Neural cell (in vitro differentiated cells): ENCODE measurements at regions not wholly inside any gene's neighbourhood (a gene's known extent, or its start where the extent isn't known, plus 50 kb on each side); places are given as distances from the start of the nearest gene placed in this dataset.

Experiments
- H2AFZ ChIP-seq: fragments of 200-600, 300-800 bp; sonication (generic), shearing (Covaris generic); 2 replicates; pipeline ENCODE4 v1.6.0; 2014; ENCODE audit warnings: low read depth, mild to moderate bottlenecking, antibody characterized with exemption, low read length, moderate library complexity
- H3F3A ChIP-seq: fragments of 200-600 bp; shearing (Covaris generic); 2 replicates; pipeline ENCODE4 v1.6.1; 2016; ENCODE audit warnings: mild to moderate bottlenecking, moderate library complexity, mixed read lengths, antibody characterized with exemption, low read length; ENCODE audit not compliant: insufficient read depth, poor library complexity, severe bottlenecking
- H3K27ac ChIP-seq: fragments of 200-600, 300-800 bp; sonication (generic), shearing (Covaris generic); 2 replicates; pipeline ENCODE4 v1.5.1; 2014; ENCODE audit warnings: mild to moderate bottlenecking, low read length, moderate library complexity
- H3K27me3 ChIP-seq: fragments of 300-800, 200-600 bp; sonication (generic), shearing (Covaris generic); 2 replicates; pipeline ENCODE4 v1.6.0; 2014; ENCODE audit warnings: mild to moderate bottlenecking, low read depth, low read length, moderate library complexity; ENCODE audit not compliant: insufficient read depth
- H3K36me3 ChIP-seq: fragments of 300-800, 200-600 bp; sonication (generic), shearing (Covaris generic); 2 replicates; pipeline ENCODE4 v1.5.1; 2014; ENCODE audit warnings: mild to moderate bottlenecking, antibody characterized with exemption, low read length, moderate library complexity; ENCODE audit not compliant: insufficient read depth
- H3K4me2 ChIP-seq: fragments of 300-800, 200-600 bp; sonication (generic), shearing (Covaris generic); 2 replicates; pipeline ENCODE4 v1.6.0; 2014; ENCODE audit warnings: mild to moderate bottlenecking, low read length
- H3K4me3 ChIP-seq: fragments of 300-800, 200-600 bp; sonication (generic), shearing (Covaris generic); 2 replicates; pipeline ENCODE4 v1.5.1; 2014; ENCODE audit warnings: mild to moderate bottlenecking, low read length, moderate library complexity
- H3K79me2 ChIP-seq: fragments of 200-600 bp; shearing (Covaris generic); replicated peaks from 2 replicates; pipeline ENCODE4 v1.6.0; 2014; ENCODE audit warnings: mild to moderate bottlenecking, low read length, moderate library complexity; ENCODE audit not compliant: insufficient read depth
- H3K9ac ChIP-seq: fragments of 300-800, 200-600 bp; sonication (generic), shearing (Covaris generic); 2 replicates; pipeline ENCODE4 v1.6.1; 2016; ENCODE audit warnings: mild to moderate bottlenecking, low read length, mixed read lengths
- H3K9me2 ChIP-seq: fragments of 200-600 bp; shearing (Covaris generic); 2 replicates; pipeline ENCODE4 v1.6.1; 2016; ENCODE audit warnings: mild to moderate bottlenecking, low read length, mixed read lengths; ENCODE audit not compliant: insufficient read depth
- H3K9me3 ChIP-seq: fragments of 200-600, 300-800 bp; sonication (generic), shearing (Covaris generic); 2 replicates; pipeline ENCODE4 v1.6.1; 2016; ENCODE audit warnings: mild to moderate bottlenecking, mixed run types, low read length, moderate library complexity, mixed read lengths
- H4K20me1 ChIP-seq: fragments of 200-600 bp; shearing (Covaris generic); 2 replicates; pipeline ENCODE4 v1.6.1; 2016; ENCODE audit warnings: mild to moderate bottlenecking, mixed run types; ENCODE audit not compliant: insufficient read depth
- EP300 ChIP-seq: fragments of 450-650 bp; conservative IDR thresholded peaks from 2 replicates; pipeline ENCODE4 v1.6.1; 2014; ENCODE audit warnings: antibody characterized with exemption, mild to moderate bottlenecking, moderate library complexity; ENCODE audit not compliant: poor library complexity, severe bottlenecking
- EZH2 ChIP-seq: fragments of 200-600, 300-800 bp; shearing (Covaris generic), sonication (generic); IDR thresholded peaks from 2 replicates; pipeline ENCODE4 v1.6.1; 2014; ENCODE audit warnings: antibody characterized with exemption, low read length, borderline replicate concordance, mild to moderate bottlenecking; ENCODE audit not compliant: insufficient read depth, poor library complexity, severe bottlenecking
- MXI1 ChIP-seq: fragments of 450-650 bp; conservative IDR thresholded peaks from 2 replicates; pipeline ENCODE4 v1.6.1; 2014; ENCODE audit warnings: antibody characterized with exemption, mild to moderate bottlenecking; ENCODE audit not compliant: poor library complexity, severe bottlenecking
- POLR2AphosphoS5 ChIP-seq: IDR thresholded peaks from 2 replicates; pipeline ENCODE4 v1.6.1; 2012
- RAD21 ChIP-seq: fragments of 450-650 bp; conservative IDR thresholded peaks from 2 replicates; pipeline ENCODE4 v1.6.1; 2014; ENCODE audit warnings: antibody characterized with exemption, mild to moderate bottlenecking, moderate library complexity
- SMC3 ChIP-seq: fragments of 450-650 bp; conservative IDR thresholded peaks from 2 replicates; pipeline ENCODE4 v1.6.1; 2014; ENCODE audit warnings: antibody characterized with exemption, mild to moderate bottlenecking, moderate library complexity; ENCODE audit not compliant: poor library complexity
- TAF1 ChIP-seq: IDR thresholded peaks from 2 replicates; pipeline ENCODE4 v1.6.1; 2012; ENCODE audit warnings: low read depth
- TF ChIP-seq, protein P1 (sequence below): fragments of 450-650 bp; IDR thresholded peaks from 2 replicates; pipeline ENCODE4 v1.5.1; 2014; ENCODE audit warnings: antibody characterized with exemption, mild to moderate bottlenecking, moderate library complexity; ENCODE audit not compliant: poor library complexity, severe bottlenecking
- TF ChIP-seq, protein P2 (sequence below): IDR thresholded peaks from 2 replicates; pipeline ENCODE4 v1.6.1; 2012; ENCODE audit warnings: borderline replicate concordance

DNA sequence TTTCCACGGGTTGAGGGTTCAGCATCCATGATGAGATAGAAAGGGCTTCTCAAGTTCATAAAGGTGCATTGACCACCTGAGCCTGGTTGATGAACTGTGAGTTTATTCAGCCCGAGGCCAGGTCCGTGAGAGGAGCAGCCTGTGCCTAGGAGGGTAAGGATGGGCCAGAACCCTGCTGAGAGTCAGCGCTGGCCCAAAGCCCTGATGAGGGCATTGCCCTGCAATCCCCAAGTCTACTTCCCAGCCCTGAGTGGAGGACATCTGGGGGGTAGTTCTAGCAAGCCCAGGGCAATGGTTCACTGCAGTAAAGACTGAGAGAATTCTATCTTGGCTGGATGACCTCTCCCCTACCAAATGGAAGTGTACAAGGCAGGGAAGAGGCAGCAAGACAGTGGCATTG lies 123.3 kb upstream of the NXT1 start:
- TF ChIP-seq SMC3, result no peak
- TF ChIP-seq, protein P1, sequence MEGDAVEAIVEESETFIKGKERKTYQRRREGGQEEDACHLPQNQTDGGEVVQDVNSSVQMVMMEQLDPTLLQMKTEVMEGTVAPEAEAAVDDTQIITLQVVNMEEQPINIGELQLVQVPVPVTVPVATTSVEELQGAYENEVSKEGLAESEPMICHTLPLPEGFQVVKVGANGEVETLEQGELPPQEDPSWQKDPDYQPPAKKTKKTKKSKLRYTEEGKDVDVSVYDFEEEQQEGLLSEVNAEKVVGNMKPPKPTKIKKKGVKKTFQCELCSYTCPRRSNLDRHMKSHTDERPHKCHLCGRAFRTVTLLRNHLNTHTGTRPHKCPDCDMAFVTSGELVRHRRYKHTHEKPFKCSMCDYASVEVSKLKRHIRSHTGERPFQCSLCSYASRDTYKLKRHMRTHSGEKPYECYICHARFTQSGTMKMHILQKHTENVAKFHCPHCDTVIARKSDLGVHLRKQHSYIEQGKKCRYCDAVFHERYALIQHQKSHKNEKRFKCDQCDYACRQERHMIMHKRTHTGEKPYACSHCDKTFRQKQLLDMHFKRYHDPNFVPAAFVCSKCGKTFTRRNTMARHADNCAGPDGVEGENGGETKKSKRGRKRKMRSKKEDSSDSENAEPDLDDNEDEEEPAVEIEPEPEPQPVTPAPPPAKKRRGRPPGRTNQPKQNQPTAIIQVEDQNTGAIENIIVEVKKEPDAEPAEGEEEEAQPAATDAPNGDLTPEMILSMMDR, result no peak
- no peak for TF ChIP-seq TAF1
- TF ChIP-seq, protein P2, sequence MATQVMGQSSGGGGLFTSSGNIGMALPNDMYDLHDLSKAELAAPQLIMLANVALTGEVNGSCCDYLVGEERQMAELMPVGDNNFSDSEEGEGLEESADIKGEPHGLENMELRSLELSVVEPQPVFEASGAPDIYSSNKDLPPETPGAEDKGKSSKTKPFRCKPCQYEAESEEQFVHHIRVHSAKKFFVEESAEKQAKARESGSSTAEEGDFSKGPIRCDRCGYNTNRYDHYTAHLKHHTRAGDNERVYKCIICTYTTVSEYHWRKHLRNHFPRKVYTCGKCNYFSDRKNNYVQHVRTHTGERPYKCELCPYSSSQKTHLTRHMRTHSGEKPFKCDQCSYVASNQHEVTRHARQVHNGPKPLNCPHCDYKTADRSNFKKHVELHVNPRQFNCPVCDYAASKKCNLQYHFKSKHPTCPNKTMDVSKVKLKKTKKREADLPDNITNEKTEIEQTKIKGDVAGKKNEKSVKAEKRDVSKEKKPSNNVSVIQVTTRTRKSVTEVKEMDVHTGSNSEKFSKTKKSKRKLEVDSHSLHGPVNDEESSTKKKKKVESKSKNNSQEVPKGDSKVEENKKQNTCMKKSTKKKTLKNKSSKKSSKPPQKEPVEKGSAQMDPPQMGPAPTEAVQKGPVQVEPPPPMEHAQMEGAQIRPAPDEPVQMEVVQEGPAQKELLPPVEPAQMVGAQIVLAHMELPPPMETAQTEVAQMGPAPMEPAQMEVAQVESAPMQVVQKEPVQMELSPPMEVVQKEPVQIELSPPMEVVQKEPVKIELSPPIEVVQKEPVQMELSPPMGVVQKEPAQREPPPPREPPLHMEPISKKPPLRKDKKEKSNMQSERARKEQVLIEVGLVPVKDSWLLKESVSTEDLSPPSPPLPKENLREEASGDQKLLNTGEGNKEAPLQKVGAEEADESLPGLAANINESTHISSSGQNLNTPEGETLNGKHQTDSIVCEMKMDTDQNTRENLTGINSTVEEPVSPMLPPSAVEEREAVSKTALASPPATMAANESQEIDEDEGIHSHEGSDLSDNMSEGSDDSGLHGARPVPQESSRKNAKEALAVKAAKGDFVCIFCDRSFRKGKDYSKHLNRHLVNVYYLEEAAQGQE, result no peak
- TF ChIP-seq EP300, result no peak
- no peak for TF ChIP-seq EZH2
- no peak for TF ChIP-seq RAD21
- no peak for TF ChIP-seq POLR2AphosphoS5
- TF ChIP-seq MXI1, result no peak
- no peak overlapping the region for H3K4me3 ChIP-seq
- H3K4me2 ChIP-seq, result no peak overlapping the region
- no peaks in the 10 kb centered on the region for H3K9me3 ChIP-seq
- no peak overlapping the region for H3K9ac ChIP-seq
- no peaks in the 10 kb centered on the region for H3K79me2 ChIP-seq
- no peaks in the 10 kb centered on the region for H3K36me3 ChIP-seq
- H3F3A ChIP-seq, result no peaks in the 10 kb centered on the region
- H3K27ac ChIP-seq, result no peak overlapping the region
- no peaks in the 10 kb centered on the region for H3K9me2 ChIP-seq
- H3K27me3 ChIP-seq, result no peaks in the 10 kb centered on the region
- no peaks in the 10 kb centered on the region for H4K20me1 ChIP-seq
- H2AFZ ChIP-seq, result no peak overlapping the region

DNA sequence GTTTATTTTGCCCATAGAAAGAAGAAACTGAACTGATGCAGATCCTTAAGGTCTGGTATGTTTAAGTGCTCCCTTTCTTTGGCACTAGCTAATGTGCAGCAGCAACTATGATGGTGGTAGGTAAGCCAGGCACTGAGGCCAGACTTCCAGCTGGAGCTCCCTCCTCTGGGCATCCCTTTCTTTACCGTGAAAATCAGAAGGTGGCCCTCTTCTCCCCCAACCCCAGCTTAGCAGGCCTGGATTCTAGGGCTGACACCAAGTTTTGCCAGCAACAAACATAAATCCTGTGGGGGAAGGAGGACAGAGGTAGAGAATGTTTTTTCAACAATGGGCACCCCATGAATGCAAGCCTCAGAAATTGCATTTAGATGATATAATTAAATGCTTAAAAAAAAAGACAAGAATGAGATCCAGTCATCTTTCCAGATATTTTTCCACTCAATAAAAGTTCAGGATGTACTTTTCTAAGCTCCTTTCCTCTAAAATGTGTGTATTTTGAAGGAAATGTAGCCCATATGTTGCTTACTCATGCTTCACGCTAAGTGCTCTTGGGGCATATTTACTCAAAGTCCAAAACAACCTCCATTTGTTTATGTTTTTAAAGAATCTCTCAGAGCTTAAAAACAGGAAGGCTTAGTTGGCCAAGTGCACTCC lies 123.9 kb upstream of the NXT1 start:
- H3K4me2 ChIP-seq, result no peak overlapping the region

More for the DNA sequence above, 123.9 kb upstream of the NXT1 start:
- Histone ChIP-seq H3K4me3 (no peak overlapping the region), H3K9me3 (no peaks in the 10 kb centered on the region), H3K27me3 (no peaks in the 10 kb centered on the region), H3K9ac (no peak overlapping the region), H3K79me2 (no peaks in the 10 kb centered on the region), H3K9me2 (no peaks in the 10 kb centered on the region), H4K20me1 (no peaks in the 10 kb centered on the region), H3F3A (no peaks in the 10 kb centered on the region), H3K36me3 (no peaks in the 10 kb centered on the region), H2AFZ (no peak overlapping the region), H3K27ac (no peak overlapping the region)
- TF ChIP-seq EZH2, result no peak
- TF ChIP-seq POLR2AphosphoS5, result no peak
- TF ChIP-seq, protein P2, result no peak
- no peak for TF ChIP-seq RAD21
- TF ChIP-seq TAF1, result no peak
- TF ChIP-seq, protein P1, result no peak
- TF ChIP-seq SMC3, result no peak
- no peak for TF ChIP-seq MXI1
- no peak for TF ChIP-seq EP300
